GM12892 (cell line): ENCODE measurements at regions not wholly inside any gene's neighbourhood (a gene's known extent, or its start where the extent isn't known, plus 50 kb on each side); places are given as distances from the start of the nearest gene placed in this dataset.

ENCODE experiments used
- POLR2A ChIP-seq: IDR thresholded peaks from 2 replicates; pipeline ENCODE4 v1.6.1; 2011; ENCODE audit warnings: low read depth, low read length, control low read depth
- POLR2AphosphoS5 ChIP-seq: IDR thresholded peaks from 2 replicates; pipeline ENCODE4 v1.6.1; 2011; ENCODE audit warnings: low read depth, low read length, control low read depth
- TAF1 ChIP-seq: IDR thresholded peaks from 2 replicates; pipeline ENCODE4 v1.6.1; 2011; ENCODE audit warnings: low read depth, mild to moderate bottlenecking, control low read depth, low read length, borderline replicate concordance

GRCh38 chr9:29437526-29437925 is 1864.2 kb upstream of the C9orf72 start:
- TF ChIP-seq POLR2A: no peak
- no peak for TF ChIP-seq POLR2AphosphoS5
- TF ChIP-seq TAF1: no peak
